GM19240 (cell line): ENCODE measurements at regions not wholly inside any gene's neighbourhood (a gene's known extent, or its start where the extent isn't known, plus 50 kb on each side); places are given as distances from the start of the nearest gene placed in this dataset.

Source experiments
- DNase-seq: peaks from one replicate; pipeline ENCODE4 v3.0.0; 2011; ENCODE audit warnings: low spot score; ENCODE audit not compliant: insufficient read length

DNA sequence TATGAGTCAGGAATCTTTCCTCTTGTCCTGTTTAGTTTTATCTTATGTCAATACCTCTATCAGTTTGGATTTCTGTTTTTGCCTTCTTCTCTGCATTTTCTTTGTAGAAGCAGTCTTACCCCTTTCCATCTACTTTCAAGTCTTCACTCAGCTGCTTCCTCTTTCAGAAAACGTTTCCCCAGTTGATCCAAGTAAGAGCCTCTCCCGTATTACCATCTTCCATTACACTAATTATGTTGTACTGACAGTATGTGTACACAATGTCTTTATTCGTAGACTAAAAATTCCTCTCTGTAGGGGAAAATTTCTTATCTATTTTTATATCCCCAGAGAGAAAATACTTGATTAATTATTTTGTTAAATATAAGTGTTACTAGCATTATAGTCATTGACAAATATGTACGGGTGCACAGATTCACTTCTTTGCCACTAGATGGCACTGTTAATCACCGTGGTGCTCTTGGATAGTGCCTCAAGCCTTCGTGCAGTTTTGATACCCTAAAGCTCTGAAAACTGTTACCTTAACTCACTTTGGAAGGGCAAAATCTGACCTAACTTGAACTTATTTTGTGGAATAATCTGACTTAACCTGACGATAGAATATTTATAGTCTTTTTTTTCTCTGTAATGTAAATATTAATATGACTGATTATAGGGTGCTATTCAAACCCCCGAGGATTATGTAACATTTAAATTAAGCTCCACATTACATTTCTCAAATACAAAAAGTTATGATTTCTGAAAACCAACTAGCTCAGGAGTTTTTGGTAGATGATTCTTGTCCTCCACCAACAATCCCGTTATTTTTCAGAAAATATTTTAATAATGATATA is 74.2 kb upstream of the POU1F1 start:
- DNase-seq = peak; percentile 12

- no peak for DNase-seq
These were observed 73.4 kb upstream of the POU1F1 start for GRCh38 chr3:87349833-87350232.

- DNase-seq = no peak
These were observed 60.4 kb upstream of the POU1F1 start for GRCh38 chr3:87336761-87337160.

DNA sequence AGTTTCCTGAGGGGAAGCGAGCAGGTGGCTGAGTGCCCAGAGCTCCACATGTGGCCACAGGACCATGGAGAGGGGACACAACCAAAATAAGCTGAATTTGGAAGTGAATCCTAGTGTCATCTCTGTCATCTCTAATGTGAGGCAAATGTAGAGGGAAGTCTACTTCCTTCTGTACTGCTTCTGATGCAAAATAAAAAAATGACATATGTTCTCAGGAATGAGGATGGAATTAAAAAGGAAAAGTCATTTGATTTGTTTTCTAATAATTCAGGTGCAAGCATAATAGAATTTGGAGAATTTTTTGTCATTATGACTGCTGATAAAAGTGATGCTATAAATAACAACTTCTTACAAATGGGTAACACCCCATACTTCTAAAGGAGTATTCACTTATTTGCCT is 59.5 kb upstream of the POU1F1 start:
- no peak for DNase-seq

DNA sequence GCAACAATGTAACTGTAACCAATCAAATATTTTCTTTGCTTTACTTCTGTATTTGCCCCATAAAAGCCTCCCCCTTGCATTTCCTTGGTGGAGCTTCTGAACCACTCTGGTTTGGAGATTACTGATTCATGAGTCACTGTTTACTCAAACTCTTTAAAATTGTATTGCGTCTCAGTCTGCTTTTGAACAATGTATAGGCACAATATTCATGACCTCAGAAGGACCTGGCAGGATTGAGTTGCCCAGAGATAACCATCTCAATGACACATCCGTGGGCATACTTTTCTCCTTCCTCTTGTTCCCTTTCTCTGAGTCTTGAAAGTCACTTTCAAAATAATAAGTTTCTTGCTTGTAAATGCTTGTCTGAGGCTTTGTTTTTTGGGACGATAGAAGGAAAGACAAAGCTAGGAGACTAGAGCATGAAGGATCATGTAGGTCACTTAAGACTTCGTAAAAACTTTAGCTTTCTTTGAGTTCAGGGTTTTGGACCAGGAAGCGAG is 57.1 kb upstream of the POU1F1 start:
- no peak for DNase-seq

DNA sequence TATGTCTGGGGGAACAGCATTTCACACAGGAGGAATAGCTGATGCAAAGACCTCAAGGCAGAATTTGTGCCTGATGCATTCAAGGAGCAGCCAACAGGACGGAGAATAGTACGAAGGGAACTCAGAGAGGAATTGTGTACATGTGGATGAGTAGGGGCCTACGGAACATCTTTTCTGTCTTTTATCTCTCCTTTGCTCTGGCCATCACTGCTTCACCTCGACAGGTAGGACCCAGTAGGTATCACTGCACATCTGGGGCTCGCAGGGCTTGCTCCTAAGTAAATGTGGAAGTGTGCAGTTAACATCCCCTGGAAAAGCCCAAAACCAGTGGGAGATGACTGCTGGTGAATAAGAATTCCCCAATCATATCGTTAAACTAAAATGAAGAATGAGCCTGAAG is 56.4 kb upstream of the POU1F1 start:
- no peak for DNase-seq

GRCh38 chr3:87329065-87329464 is 52.7 kb upstream of the POU1F1 start:
- DNase-seq = no peak
